ENCODE measurements at regions not wholly inside any gene's neighbourhood (a gene's known extent, or its start where the extent isn't known, plus 50 kb on each side); places are given as distances from the start of the nearest gene placed in this dataset.
"Not testable (repeated sequence)": the region's sequence is repeated elsewhere in the genome, so short reads cannot be mapped to it uniquely, and the experiment has no call there.

DNA sequence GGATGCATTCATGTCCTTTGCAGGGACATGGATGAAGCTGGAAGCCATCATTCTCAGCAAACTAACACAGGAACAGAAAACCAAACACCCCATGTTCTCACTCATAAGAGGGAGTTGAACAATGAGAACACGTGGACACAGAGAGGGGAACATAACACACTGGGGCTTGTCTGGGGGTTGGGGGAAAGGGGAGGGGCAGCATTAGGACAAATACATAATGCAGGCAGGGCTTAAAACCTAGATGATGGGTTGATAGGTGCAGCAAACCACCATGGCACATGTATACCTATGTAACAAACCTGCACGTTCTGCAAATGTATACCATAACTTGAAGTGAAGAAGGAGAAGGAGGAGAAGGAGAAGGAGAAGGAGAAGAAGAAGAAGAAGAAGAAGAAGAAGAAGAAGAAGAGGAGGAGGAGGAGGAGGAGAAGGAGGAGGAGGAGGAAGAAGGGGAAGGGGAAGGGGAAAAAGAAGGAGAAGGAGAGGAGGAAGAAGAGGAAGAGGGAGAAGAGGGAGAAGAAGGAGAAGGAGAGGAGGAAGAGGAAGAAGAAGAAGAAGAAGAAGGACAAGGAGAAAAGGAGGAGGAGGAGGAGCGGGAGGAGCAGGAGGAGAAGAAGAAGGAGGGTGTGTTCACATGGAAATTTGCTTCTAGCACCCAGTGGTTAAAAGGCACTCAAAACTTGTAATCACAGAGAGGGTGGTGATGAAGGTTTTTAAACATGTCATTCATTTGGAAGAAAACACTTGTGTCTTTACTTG is 133.5 kb upstream of the TPTE start:
- not testable (repeated sequence) for DNase-seq (ENCODE audit: low read depth); H3K4me3 ChIP-seq (ENCODE audit: low read depth, low read length)

DNA sequence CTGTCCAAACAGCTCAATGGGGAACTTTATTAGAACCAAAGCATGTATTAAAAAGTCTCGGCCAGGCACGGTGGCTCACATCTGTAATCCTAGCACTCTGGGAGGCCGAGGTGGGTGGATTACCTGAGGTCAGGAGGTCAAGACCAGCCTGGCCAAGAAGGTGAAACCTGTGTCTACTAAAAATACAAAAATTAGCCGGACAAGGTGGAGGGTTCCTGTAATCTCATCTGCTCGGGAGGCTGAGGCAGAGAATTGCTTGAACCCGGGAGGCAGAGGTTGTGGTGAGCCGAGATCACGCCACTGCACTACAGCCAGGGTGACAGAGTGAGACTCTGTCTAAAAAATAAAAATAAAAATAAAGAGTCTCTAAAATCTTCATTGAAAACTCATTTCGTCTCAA is 132.8 kb upstream of the TPTE start:
- DNase-seq (ENCODE audit: low read depth) = not testable (repeated sequence)

DNA sequence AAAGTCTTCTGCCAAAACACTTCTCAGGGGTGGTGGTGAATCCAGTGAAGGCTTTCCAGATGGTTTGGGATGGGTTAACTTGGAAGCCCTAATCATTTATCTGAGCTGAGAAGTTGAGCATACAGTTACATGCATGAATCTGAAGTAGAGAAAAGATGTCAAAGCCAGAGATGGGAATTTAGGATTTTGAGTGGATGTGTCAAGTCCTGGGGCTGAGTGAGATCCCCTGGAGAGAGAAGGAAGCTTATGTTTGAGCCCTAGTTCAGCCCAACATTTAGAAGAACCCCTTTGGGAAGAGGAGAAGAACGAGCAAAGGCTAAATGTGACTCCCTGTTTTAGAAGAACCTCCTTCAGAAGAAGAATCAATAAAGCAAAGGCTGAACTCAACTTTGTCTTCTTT is 129.1 kb upstream of the TPTE start:
- not testable (repeated sequence) for H3K4me3 ChIP-seq (ENCODE audit: low read depth, low read length); DNase-seq (ENCODE audit: low read depth)

More for the DNA sequence above, 132.8 kb upstream of the TPTE start:
- H3K4me3 ChIP-seq (ENCODE audit: low read depth, low read length) = not testable (repeated sequence)

DNA sequence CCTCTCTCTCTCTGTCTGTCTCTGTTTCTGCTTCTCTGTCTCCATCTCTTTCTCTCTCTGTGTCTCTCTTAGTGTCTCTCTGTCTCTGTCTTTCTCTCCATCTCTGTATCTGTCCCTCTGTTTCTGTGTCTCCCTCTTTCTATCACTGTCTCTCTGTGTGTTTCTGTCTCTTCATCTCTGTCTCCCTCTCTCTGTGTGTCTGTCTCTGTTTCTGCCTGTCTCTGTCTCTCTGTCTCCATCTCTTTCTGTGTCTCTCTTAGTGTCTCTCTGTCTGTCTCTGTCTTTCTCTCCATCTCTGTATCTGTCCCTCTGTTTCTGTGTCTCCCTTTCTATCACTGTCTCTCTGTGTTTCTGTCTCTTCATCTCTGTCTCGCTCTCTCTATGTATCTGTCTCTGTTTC is 125.4 kb upstream of the TPTE start:
- H3K4me3 ChIP-seq (ENCODE audit: low read depth, low read length); DNase-seq (ENCODE audit: low read depth): not testable (repeated sequence)

DNA sequence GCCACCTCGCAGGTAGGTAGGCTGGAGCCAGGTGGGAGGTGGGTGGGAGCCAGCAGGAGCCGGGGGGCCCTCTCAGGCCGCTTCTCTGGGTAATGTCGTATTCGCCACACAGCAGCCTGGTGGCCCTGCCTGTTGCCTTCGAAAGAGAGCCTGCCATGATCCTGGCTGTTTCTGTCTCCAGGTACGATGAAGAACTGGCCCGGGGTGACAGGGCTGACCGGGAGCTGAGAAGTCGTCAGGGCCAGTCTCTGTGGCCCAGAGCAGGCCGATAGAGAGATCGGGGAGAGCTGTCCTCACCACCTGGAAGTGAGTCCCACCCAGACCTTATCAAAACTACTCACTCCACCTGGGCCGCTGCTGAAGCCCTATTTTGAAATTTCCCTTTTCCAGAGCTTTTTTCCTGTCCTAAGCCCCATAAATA is 123.9 kb upstream of the TPTE start:
- DNase-seq (ENCODE audit: low read depth); H3K4me3 ChIP-seq (ENCODE audit: low read depth, low read length): not testable (repeated sequence)

DNA sequence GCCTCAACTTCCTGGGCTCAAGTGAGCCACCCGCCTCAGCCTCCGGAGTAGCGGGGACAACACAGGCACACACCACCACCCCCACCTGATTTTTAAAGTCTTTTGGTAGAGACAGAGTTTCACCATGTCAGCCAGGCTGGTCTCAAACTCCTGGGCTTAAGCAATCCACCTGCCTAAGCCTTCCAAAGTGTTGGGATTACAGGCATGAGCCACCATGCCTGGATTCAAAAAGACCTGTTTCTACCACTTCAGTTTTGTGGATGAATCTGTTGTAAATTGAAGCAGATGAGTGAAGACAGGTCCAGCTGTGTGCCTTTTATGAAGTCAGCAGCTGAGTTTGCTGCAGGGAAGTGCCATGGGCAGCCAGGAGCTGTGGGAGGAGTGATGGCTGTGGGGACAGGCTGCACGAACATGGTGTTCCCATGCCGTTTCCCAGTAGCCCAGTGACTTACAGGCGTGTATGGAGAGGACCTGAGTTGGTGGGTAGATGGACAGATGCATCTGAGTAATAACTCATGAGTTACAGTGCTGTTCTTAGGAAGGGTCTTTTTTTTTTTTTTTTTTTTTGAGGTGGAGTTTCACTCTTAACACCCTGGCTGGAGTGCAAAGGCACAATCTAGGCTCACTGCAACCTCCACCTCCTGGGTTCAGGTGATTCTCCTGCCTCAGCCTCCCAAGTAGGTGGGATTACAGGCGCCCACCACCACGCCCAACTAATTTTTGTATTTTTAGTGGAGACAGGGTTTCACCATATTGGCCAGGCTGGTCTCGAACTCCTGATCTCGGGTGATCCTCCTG is 122.5 kb upstream of the TPTE start:
- H3K4me3 ChIP-seq (ENCODE audit: low read depth, low read length); DNase-seq (ENCODE audit: low read depth): not testable (repeated sequence)

DNA sequence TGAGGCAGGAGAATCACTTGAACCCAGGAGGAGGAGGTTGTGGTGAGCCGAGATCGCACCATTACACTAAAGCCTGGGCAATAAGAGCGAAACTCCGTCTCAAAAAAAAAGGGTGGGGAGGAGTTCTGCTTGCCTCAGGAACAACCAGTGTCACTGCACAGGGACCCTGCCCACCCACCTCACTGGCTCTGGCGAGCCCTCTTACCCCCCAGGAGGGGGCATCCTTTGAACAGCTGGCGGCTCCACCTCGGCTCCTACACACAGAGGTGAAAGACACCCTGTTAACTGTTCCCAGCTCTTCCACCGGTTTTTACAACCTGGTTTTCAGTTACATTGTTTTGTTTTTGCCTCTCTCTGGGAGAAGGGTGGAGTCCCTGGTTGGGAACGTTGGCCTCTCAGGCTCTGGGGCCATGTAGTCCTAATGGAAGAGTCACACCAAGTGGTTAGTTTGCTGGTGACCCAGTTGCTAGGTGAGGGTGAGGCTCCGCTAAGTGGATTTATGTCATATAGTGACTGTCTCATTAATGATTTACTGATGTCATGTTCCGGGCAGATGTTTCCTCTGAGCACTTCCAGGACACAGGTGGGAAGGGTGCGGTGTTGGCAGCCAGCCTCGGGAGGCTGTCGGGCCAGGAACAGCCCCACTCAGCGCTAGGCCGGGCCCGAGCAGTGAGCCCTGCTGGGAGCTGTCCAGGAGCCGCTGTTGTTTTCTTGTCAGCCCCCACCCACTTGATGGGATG is 120.6 kb upstream of the TPTE start:
- H3K4me3 ChIP-seq (ENCODE audit: low read depth, low read length); DNase-seq (ENCODE audit: low read depth): not testable (repeated sequence)

DNA sequence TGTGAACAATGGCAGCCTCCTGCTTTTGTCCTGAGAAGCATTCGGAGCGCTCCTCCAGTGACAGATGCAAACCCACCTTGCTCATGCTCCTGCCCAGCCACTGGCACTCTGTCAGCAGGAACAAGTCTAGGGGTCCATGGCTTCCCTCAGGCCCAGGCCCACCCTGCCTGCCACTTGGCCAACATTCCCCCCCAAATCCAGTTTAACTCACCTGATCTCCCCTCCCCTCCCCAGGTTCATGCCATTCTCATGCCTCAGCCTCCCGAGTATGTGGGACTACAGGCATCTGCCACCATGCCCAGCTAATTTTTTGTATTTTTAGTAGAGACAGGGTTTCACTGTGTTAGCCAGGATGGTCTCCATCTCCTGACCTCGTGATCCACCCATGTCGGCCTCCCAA is 118.9 kb upstream of the TPTE start:
- not testable (repeated sequence) for H3K4me3 ChIP-seq (ENCODE audit: low read depth, low read length); DNase-seq (ENCODE audit: low read depth)

DNA sequence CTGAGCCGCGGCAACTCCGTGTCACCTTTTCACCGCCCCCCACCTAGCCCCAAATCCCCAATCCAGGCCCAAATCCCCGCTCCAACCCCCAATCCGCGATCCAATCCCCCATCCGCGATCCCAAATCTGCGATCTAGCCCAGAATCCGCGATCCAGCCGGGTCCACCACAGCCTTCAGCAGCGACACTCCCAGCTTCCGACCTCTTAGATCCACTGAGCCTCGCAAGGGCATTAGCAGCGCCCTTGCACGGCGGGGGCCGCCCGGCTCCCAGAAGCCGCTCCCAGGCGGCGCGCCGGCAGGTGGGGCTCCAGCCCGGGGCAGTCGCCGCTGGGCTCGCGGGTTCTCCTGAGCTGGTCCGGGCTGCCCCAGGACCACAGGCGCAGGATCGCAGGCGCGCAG is 116.1 kb upstream of the TPTE start:
- not testable (repeated sequence) for H3K4me3 ChIP-seq (ENCODE audit: low read depth, low read length); DNase-seq (ENCODE audit: low read depth)

DNA sequence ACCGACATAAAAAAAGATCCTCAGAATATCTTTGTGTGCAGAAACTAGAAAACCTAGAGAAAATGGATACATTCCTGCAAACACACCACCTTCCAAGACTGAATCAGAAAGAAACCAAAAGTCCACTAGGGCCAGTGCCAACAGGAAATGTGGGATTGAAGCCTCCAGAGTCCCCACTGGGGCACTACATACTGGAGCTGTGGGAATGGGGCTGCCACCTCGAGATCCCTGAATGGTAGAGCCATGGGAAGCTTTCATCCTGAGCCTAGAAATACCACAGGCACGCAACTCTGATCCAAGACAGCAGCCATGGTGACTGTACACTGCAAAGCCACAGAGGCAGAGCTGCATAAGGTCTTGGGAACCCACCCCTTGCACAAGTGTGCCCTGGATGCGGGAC is 111.6 kb upstream of the TPTE start:
- DNase-seq (ENCODE audit: low read depth); H3K4me3 ChIP-seq (ENCODE audit: low read depth, low read length): not testable (repeated sequence)

DNA sequence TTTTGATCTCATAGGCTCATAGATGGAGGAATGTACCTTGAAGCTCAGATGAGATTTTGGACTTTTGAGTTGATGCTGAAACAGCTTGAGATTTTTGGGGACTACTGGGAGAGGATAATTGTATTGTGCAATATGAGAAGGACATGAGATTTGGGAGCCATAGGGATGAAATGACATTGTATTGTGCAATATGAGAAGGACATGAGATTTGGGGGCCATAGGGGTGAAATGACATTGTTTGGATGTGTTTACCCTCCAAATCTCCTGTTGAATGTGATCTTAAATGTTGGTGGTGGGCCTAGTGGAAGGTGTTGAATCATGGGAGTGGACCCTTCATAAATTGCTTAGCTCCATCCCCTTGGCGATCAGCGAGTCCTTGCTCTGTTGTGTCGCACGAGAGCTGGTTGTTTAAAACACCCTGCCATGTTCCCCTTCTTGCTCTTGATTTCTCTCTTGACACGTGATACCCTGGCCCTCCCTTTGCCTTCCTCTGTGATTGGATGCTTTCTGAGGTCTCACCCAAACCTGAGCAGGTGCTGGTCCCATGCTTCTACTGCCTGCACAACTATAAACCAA is 110.9 kb upstream of the TPTE start:
- H3K4me3 ChIP-seq (ENCODE audit: low read depth, low read length); DNase-seq (ENCODE audit: low read depth): not testable (repeated sequence)

DNA sequence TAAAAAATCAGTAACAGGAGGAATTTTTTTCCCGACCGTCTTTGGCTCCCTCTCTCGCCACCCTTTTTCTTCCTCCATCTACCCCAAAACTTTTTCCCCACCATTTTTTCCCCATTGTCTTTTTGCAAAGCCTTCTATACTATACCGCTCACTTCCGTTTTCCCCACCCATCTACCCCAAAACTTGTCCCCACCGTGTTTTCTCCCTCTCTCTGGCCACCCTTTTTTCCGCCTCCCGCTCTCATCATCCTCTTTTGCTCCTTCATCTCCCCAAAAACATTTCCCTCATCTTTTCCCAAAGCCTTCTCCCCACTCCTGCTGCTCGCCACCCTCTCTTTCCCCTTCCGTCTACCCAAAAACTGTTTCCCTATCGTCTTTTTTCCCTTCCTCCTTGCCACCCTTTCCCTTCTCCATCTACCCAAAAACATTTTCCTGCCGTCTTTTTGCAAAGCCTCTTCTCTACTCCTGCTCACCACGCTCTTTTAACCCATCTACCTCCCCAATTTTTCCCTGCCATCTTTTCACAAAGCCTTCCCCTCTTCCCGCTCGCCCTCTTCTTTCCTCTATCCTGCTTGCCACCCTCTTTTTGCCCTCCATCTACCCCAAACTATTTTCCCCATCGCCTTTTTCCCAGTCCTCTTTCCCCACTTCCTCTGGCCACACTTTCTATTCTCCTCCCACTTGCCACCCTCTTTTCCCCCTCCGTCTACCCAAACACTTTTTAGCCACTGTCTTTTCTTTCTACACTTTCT is 109.4 kb upstream of the TPTE start:
- peak overlapping the region; percentile 22 for H3K4me3 ChIP-seq (ENCODE audit: low read depth, low read length)
- DNase-seq (ENCODE audit: low read depth) = not testable (repeated sequence)

DNA sequence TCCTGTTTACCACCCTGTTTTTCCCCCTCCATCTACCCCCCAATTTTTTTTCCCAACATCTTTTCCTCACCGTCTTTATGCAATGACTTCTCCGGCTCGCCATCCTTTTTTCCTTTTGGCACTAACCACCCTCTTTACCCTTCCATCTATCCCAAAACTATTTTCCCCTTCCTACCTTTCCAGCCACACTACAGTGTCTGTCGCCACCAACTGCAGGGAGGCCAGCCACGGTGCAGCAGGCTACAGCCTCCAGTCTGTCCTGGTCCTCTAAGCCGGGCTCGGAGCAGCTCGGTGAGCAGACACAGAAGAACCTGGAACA is 108.5 kb upstream of the TPTE start:
- H3K4me3 ChIP-seq (ENCODE audit: low read depth, low read length) = peak overlapping the region; percentile 39

DNA sequence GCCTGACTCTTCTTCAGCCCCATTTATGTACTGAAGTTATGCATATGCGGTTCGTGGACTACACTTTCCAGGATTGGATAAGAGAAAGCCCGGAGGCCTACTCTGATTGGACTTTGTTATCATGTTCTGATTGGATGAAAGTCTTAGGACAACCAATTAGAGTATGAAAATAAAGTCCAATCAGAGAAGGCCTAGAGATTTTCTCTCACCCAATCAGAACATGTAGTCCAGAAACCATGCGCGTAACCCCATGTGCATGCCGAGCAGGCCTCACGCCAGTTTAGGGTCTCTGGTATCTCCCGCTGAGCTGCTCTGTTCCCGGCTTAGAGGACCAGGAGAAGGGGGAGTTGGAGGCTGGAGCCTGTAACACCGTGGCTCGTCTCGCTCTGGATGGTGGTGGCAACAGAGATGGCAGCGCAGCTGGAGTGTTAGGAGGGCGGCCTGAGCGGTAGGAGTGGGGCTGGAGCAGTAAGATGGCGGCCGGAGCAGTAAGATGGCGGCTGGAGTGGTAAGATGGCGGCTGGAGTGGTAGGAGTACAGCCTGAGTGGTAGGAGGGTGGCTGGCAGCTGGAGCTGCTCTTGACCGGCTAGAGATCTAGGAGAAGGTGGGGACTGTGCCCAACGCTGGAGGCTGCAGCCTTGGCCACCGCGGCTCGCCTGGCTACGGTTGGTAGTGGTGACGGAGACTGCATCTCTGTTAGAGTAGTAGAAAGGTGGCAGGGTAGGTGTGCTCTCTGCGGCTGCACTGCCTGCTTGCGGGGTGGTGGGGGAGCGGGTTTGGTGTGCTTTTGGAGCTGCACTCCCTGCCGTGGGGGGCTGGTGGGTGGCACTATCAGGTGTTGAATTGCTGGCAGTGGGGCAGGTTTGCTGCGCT is 107.9 kb upstream of the TPTE start:
- DNase-seq (ENCODE audit: low read depth) = not testable (repeated sequence)
- peak overlapping the region; percentile 43 for H3K4me3 ChIP-seq (ENCODE audit: low read depth, low read length)

More for the DNA sequence above, 108.5 kb upstream of the TPTE start:
- DNase-seq (ENCODE audit: low read depth) = not testable (repeated sequence)

DNA sequence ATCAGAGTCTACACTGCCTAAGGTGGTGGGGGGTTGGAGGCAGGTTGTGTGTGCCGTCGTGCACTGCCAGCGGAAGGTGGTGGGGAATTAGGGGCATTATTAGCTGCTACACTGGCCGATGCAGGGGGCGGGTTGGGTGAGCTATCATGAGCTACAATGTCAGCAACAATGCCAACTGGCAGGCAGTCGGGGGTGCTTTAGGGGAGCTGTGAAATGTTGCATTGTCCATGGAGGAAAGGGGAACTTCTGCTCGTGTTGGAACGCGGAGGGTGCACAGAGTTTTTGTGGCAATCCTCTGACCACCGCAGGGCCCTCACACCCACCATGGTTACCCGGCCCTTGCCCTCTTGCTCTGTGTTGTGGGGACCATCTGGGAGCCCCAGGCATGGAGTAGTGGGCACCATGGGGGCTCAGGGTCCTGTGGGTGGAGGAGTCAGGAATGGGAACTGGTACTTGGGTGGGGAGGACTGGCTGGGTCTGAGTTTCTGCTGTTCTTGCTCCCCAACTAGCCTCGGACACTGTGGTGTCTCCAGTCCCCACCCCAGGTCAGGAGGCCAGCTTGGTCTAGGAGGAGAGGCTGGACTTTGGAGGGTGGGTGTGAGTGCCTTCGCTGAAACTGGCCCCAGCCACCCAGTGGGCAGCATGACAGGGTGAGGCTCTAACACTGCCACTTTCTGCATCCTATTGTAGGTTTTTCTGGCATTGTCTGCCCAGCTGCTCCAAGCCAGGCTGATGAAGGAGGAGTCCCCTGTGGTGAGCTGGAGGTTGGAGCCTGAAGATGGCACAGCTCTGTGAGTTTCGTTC is 107.1 kb upstream of the TPTE start:
- not testable (repeated sequence) for DNase-seq (ENCODE audit: low read depth)
- peak overlapping the region; percentile 43 for H3K4me3 ChIP-seq (ENCODE audit: low read depth, low read length)

DNA sequence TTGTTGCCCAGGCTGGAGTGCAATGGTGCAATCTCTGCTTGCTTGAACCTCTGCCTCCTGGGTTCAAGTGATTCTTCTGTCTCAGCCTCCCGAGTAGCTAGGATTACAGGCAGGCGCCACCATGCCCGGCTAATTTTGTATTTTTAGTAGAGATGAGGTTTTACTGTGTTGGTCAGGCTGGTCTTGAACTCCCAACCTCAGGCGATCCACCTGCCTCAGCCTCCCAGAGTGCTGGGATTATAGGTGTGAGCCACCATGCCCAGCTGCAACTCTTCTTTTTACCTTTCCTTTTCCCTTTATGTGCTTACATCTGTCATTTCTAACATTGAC is 106.5 kb upstream of the TPTE start:
- not testable (repeated sequence) for DNase-seq (ENCODE audit: low read depth); H3K4me3 ChIP-seq (ENCODE audit: low read depth, low read length)

DNA sequence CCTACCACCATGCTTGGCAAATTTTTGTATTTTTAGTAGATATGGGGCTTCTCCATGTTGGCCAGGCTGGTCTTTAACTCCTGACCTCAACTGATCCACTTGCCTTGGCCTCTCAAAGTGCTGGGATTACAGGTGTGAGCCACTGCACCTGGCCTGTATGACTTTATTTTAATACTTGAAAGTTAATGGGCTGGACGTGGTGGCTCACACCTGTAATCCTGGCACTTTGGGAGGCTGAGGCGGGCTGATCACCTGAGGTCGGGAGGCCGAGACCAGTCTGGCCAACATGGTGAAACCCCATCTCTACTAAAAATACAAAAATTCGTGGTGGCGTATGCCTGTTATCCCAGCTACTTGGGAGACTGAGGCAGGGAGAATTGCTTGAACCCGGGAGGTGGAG is 105.9 kb upstream of the TPTE start:
- H3K4me3 ChIP-seq (ENCODE audit: low read depth, low read length); DNase-seq (ENCODE audit: low read depth): not testable (repeated sequence)
